ENCODE measurements at regions not wholly inside any gene's neighbourhood (a gene's known extent, or its start where the extent isn't known, plus 50 kb on each side); places are given as distances from the start of the nearest gene placed in this dataset.
"Not testable (repeated sequence)": the region's sequence is repeated elsewhere in the genome, so short reads cannot be mapped to it uniquely, and the experiment has no call there.

- H3K4me1 Mint-ChIP-seq; CTCF ChIA-PET; H3K9me3 Mint-ChIP-seq; H3K36me3 Mint-ChIP-seq (ENCODE audit: low read depth); H3K27me3 Mint-ChIP-seq; POLR2A ChIA-PET: not testable (repeated sequence)
- DNase-seq = peak; percentile 10
- H3K4me3 Mint-ChIP-seq = peak overlapping the region; percentile 86
- peak overlapping the region; percentile 92 for H3K27ac Mint-ChIP-seq
Observed at GRCh38 chr12:9284197-9284596, 76.0 kb upstream of the PZP start.

GRCh38 chr12:9283346-9284095 lies 75.3 kb upstream of the PZP start:
- peak; percentile 86 for DNase-seq
- H3K27me3 Mint-ChIP-seq; H3K9me3 Mint-ChIP-seq; H3K36me3 Mint-ChIP-seq (ENCODE audit: low read depth); POLR2A ChIA-PET; CTCF ChIA-PET; H3K4me1 Mint-ChIP-seq: not testable (repeated sequence)
- Mint-ChIP-seq H3K4me3 (peak overlapping the region; percentile 86), H3K27ac (peak overlapping the region; percentile 92)

GRCh38 chr12:9276990-9277389 lies 68.8 kb upstream of the PZP start:
- H3K9me3 Mint-ChIP-seq = no peaks in the 10 kb centered on the region
- H3K4me3 Mint-ChIP-seq = no peak overlapping the region
- no peak overlapping the region for H3K27ac Mint-ChIP-seq
- ChIA-PET CTCF (no interaction called here), POLR2A (no interaction called here)
- H3K36me3 Mint-ChIP-seq (ENCODE audit: low read depth) = no peaks in the 10 kb centered on the region
- H3K27me3 Mint-ChIP-seq = peaks cover 29% of the 10 kb centered on the region
- DNase-seq = no peak
- no peaks in the 10 kb centered on the region for H3K4me1 Mint-ChIP-seq

GRCh38 chr12:9273276-9273675 lies 65.1 kb upstream of the PZP start:
- H3K27me3 Mint-ChIP-seq = peaks cover 26% of the 10 kb centered on the region
- DNase-seq = no peak
- H3K4me1 Mint-ChIP-seq = no peaks in the 10 kb centered on the region
- POLR2A ChIA-PET = no interaction called here
- CTCF ChIA-PET = no interaction called here
- no peaks in the 10 kb centered on the region for H3K9me3 Mint-ChIP-seq
- no peak overlapping the region for H3K27ac Mint-ChIP-seq
- H3K4me3 Mint-ChIP-seq = no peak overlapping the region
- H3K36me3 Mint-ChIP-seq (ENCODE audit: low read depth) = no peaks in the 10 kb centered on the region

- ChIA-PET POLR2A (no interaction called here), CTCF (no interaction called here)
- Mint-ChIP-seq H3K4me1 (no peaks in the 10 kb centered on the region), H3K9me3 (no peaks in the 10 kb centered on the region), H3K4me3 (no peak overlapping the region), H3K36me3 (ENCODE audit: low read depth) (no peaks in the 10 kb centered on the region), H3K27ac (no peak overlapping the region), H3K27me3 (peaks cover 19% of the 10 kb centered on the region)
- no peak for DNase-seq
Observed at GRCh38 chr12:9271875-9272274, 63.7 kb upstream of the PZP start.

GRCh38 chr12:9264546-9264945 lies 56.4 kb upstream of the PZP start:
- CTCF ChIA-PET = interaction anchor here (0.9 to 1.4 kb wide), 2 partner anchors 9 to 17 kb away, joined by 3 read pairs; no protein-coding TSS in a partner anchor
- no peaks in the 10 kb centered on the region for H3K9me3 Mint-ChIP-seq
- no peak overlapping the region for H3K4me3 Mint-ChIP-seq
- no peaks in the 10 kb centered on the region for H3K36me3 Mint-ChIP-seq (ENCODE audit: low read depth)
- POLR2A ChIA-PET = no interaction called here
- H3K27me3 Mint-ChIP-seq = peaks cover 20% of the 10 kb centered on the region
- no peak overlapping the region for H3K27ac Mint-ChIP-seq
- DNase-seq = no peak
- no peaks in the 10 kb centered on the region for H3K4me1 Mint-ChIP-seq

- DNase-seq = no peak
- Mint-ChIP-seq H3K36me3 (ENCODE audit: low read depth) (no peaks in the 10 kb centered on the region), H3K9me3 (no peaks in the 10 kb centered on the region), H3K4me1 (peaks cover 2% of the 10 kb centered on the region), H3K27me3 (peaks cover 19% of the 10 kb centered on the region), H3K27ac (no peak overlapping the region), H3K4me3 (no peak overlapping the region)
- POLR2A ChIA-PET = no interaction called here
- CTCF ChIA-PET = no interaction called here
Observed at GRCh38 chr12:9260931-9261330, 52.7 kb upstream of the PZP start.

- H3K4me1 Mint-ChIP-seq = peaks cover 2% of the 10 kb centered on the region
- no peak overlapping the region for H3K4me3 Mint-ChIP-seq
- no peaks in the 10 kb centered on the region for H3K36me3 Mint-ChIP-seq (ENCODE audit: low read depth)
- ChIA-PET CTCF (no interaction called here), POLR2A (no interaction called here)
- H3K9me3 Mint-ChIP-seq = no peaks in the 10 kb centered on the region
- no peak for DNase-seq
- no peak overlapping the region for H3K27ac Mint-ChIP-seq
- H3K27me3 Mint-ChIP-seq = peaks cover 16% of the 10 kb centered on the region
Observed at GRCh38 chr12:9258676-9259075, 50.5 kb upstream of the PZP start.

Measured in activated CD4-positive, alpha-beta T cell treated with anti-CD3 and anti-CD28 coated beads, Interleukin-2, amount 10 ng/mL, durations not matched to agents 7 days and 5 days (primary cell).